HG03565 (cell line): ENCODE measurements at regions not wholly inside any gene's neighbourhood (a gene's known extent, or its start where the extent isn't known, plus 50 kb on each side); places are given as distances from the start of the nearest gene placed in this dataset.

Experiments
- ATAC-seq: cut with Tn5 transposase; IDR thresholded peaks from one replicate; pipeline ENCODE4 v1.9.1; 2021; ENCODE audit warnings: mild to moderate bottlenecking, moderate library complexity; ENCODE audit not compliant: unreplicated experiment

- ATAC-seq = no peak
Measured at GRCh38 chr18:30113454-30113853, 929.1 kb downstream of the DSC3 start.

GRCh38 chr18:30106356-30106755 lies 936.2 kb downstream of the DSC3 start:
- no peak for ATAC-seq

DNA sequence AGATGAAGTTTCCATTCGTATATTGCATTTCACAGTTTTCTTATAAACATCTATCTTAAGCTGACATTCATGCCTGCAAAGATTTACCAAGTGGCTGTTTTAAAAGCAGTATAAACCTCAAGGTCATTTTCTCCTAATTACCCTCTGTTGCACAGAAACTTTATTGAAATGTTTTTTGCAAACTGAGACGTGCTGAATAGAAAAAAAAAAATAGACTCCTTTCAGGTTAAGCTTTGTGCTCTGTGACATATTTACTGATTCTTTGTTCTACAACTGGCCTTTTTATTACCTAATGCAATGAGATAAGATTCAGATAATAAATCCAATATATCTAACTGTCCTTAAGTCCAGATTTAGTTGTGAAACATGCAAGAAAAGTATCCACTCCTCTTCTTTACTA lies 938.7 kb downstream of the DSC3 start:
- ATAC-seq = no peak

- ATAC-seq = no peak
Measured at GRCh38 chr18:30096796-30097195, 945.7 kb downstream of the DSC3 start.

GRCh38 chr18:30094556-30094955 lies 948.0 kb downstream of the DSC3 start:
- ATAC-seq = no peak

- ATAC-seq = no peak
Measured at GRCh38 chr18:30093376-30093775, 949.2 kb downstream of the DSC3 start.

DNA sequence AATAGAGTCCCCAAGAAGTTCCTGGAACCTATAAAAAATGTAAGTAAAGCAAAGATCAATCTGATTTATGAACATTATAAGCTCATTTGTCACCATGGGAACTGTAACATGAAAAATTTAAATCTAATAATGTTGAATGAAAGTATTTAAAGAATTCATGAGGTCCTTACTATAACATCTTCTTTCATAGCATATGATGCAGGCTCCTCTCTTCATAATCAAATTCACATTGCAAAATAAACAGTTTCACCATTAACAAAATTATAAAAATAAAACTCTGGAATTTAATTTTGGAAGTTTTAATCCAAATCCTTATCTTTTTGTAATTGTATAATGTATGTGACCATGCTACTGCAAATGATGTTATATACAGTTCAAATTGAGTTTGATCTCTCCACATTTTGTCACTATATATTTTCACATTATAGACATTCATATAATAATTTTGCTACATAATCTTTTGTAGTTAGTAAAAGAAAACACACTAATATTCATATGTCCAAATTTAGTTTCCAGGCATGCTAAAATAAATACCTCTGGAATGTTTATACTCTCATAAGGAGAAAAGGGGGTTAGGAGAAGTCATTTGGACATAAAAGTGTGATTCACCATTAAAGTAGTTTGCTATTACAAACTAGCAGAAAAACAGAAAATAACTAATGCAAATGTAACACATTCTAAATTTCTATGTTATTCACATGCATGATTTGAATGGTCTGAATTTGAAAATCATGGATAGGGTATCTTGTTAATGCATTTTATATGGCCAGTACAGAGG lies 954.1 kb downstream of the DSC3 start:
- no peak for ATAC-seq

- no peak for ATAC-seq
Measured at GRCh38 chr18:30086351-30086750, 956.2 kb downstream of the DSC3 start.

- no peak for ATAC-seq
Measured at GRCh38 chr18:30081122-30081521, 961.4 kb downstream of the DSC3 start.

DNA sequence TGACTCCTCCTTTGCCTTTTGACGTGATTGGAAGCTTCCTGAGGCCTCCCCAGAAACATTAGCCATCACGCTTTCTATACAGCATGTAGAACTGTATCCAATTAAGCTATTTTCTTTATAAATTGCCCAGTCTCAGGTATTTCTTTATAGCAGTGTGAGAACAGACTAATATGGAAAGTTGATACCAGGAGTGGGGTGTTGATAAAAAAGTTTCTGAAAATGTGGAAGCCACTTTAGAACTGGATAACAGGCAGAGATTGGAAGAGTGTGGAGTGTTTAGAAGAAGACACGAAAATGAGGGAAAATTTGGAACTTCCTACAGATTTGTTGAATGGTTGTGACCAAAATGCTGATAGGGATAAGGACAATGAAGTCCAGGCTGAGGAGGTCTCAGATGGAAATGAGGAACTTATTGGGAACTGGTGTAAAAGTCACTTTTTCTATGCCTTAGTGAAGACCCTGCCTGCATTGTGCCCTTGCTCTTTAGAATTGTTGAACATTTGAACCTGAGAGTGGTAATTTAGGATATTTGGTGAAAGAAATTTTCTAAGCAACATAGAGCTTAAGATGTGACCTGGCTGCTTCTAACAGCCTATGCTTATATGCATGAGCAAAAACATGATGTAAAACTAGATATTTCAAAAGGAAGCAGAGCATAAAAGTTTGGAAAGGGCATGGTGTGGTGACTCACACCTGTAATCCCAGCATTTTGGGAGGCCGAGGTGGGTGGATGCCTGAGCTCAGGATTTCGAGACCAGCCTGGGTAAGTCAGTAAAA lies 969.7 kb downstream of the DSC3 start:
- no peak for ATAC-seq

DNA sequence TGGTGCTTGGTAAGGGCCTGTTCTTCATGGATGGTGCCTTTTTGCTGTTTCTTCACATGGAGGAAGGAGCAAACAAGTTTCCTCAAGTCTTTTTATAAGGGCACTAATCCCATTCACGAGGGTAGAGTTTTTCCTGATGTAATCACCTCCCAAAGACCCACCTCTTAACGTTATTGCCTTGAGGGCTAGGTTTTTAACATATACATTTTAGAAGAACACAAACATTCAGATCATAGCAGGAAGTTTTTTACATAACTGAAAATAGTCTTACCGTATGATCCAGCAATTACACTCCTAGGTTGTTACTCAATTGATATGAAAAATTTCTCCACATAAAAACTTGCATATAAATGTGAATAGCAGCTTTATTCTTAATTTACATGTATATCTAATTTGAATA lies 976.3 kb downstream of the DSC3 start:
- ATAC-seq = no peak

- ATAC-seq = no peak
Measured at GRCh38 chr18:30057398-30057797, 985.1 kb downstream of the DSC3 start.

DNA sequence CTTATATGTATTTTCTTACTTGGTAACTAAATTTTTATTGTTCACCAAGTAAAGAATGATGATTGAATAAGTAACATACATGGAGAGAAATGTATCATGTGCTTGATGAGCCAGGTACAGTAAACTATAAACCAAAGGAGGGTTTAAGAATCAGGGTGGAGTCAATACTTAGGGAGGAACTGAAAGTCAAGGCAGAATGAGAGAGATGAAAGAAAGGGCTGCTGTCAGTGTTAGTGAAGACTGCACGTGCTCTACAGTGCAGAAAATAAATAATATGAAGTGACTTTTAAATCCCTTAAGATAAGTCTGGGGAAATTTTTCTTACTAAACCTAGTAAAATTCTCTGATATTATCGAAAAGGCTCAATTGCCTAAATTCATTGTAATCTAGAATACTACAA lies 986.0 kb downstream of the DSC3 start:
- ATAC-seq = no peak

- ATAC-seq = no peak
Measured at GRCh38 chr18:30044496-30044895, 998.0 kb downstream of the DSC3 start.

DNA sequence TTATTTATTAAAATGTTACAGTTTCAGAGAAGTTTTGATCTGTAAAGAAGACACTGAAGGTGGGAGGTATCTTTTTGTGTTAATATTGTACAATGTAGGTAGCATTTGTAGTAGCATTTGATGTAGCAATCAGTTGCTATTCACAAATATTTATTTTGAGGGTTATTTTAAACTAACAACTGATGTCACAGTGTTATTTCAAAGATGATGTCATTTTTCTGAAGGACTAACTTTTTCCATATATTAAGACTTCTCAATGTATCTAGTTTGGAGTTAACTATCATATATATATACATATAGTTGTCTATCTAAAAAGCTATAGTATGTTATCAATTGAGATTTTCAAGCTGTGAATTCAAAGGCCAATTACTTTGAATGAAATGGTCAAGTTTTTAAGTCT lies 1003.3 kb downstream of the DSC3 start:
- ATAC-seq = no peak

GRCh38 chr18:30034818-30035217 lies 1007.7 kb downstream of the DSC3 start:
- no peak for ATAC-seq

- ATAC-seq = no peak
Measured at GRCh38 chr18:30016179-30016578, 1026.4 kb downstream of the DSC3 start.

DNA sequence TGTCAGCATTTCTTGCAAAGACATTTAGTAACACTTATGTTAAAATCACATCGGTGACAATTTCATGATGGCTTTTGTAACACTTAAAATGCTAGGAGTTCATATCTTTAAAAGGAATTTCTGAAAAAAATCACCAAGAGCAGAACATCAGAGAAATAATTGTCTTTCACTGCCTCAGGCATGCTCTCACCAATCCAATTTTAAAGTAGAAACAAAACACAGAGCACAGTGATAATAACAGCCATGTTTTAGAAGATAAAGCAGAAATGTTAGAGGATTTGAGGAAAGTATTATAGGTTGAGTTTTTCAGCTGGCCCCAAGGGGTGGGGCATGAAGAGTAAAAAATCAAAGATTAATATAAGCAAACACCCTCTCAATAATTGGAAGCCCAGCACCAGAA lies 1037.6 kb downstream of the DSC3 start:
- ATAC-seq = no peak

- no peak for ATAC-seq
Measured at GRCh38 chr18:29982218-29982617, 1060.3 kb downstream of the DSC3 start.

DNA sequence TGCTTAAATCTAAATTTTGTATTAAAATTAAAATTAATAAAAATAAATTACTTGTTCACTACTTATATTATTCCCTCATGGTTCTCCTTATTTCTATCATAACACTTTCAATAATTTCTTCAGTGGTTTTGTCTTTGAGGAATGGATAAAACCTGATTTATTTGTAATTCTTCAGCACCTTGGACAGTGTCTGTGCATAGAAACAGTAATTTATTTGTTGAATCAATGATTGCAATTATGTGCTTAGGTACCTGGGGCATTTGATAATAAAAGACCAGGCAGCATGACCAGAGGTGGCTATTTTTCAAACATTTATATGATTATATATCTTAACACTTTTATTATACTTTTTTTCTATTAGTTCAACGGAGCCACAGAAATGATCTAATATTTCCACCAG lies 1062.7 kb downstream of the DSC3 start:
- ATAC-seq = no peak

- no peak for ATAC-seq
Measured at GRCh38 chr18:29969876-29970275, 1072.7 kb downstream of the DSC3 start.

- ATAC-seq = no peak
Measured at GRCh38 chr18:29962579-29962978, 1080.0 kb downstream of the DSC3 start.
